IMR-90 (cell line): ENCODE measurements at regions not wholly inside any gene's neighbourhood (a gene's known extent, or its start where the extent isn't known, plus 50 kb on each side); places are given as distances from the start of the nearest gene placed in this dataset.

Source experiments
- ATAC-seq: fragments of 200-7000 bp; cut with Tn5 transposase; 2 replicates; pipeline ENCODE4 v1.9.1; 2020; ENCODE audit warnings: low read depth, mild to moderate bottlenecking, moderate library complexity
- BruUV-seq: library from RNA; stranded (reverse); fragments of 400-500 nt; replicated peaks from 2 replicates; lab custom pipeline; 2021; lab: Mats Ljungman, UMichigan
- CTCF ChIA-PET: fragments of 300-600 bp; formaldehyde crosslinking; extraction: SDS; loops from one replicate; lab custom pipeline; 2021; ENCODE audit warnings: antibody characterized with exemption; lab: Yijun Ruan, JAX
- POLR2A ChIA-PET: fragments of 300-600 bp; sonication (Branson Sonifier 250); formaldehyde crosslinking; loops from one replicate; lab custom pipeline; 2022; ENCODE audit warnings: antibody characterized with exemption; ENCODE audit not compliant: unreplicated experiment; lab: Charles Lee
- DNase-seq: peaks from one replicate; pipeline ENCODE4 v3.0.0; 2013
- H2AFZ ChIP-seq: replicated peaks from 2 replicates; pipeline ENCODE3; 2013; ENCODE audit warnings: low read length, mild to moderate bottlenecking; ENCODE audit not compliant: poor library complexity
- H2AK5ac ChIP-seq: 2 replicates; pipeline ENCODE4 v1.6.1; 2013; ENCODE audit warnings: low read depth, low read length, inconsistent platforms
- H2AK9ac ChIP-seq: replicated peaks from 2 replicates; pipeline ENCODE3; 2013; ENCODE audit warnings: mild to moderate bottlenecking, low read depth, low read length, moderate library complexity; ENCODE audit not compliant: poor library complexity
- H2BK120ac ChIP-seq: 2 replicates; pipeline ENCODE4 v1.6.1; 2013; ENCODE audit warnings: low read depth, low read length, inconsistent platforms
- H2BK15ac ChIP-seq: 3 replicates; pipeline ENCODE4 v1.6.1; 2013; ENCODE audit warnings: low read depth, low read length, inconsistent platforms
- H2BK20ac ChIP-seq: 2 replicates; pipeline ENCODE4 v1.6.1; 2013; ENCODE audit warnings: low read depth, mild to moderate bottlenecking, inconsistent platforms, low read length, moderate library complexity
- H2BK5ac ChIP-seq: 2 replicates; pipeline ENCODE4 v1.6.1; 2013; ENCODE audit warnings: mild to moderate bottlenecking, low read depth, low read length, inconsistent platforms; ENCODE audit not compliant: poor library complexity, severe bottlenecking
- H3K14ac ChIP-seq: replicated peaks from 2 replicates; pipeline ENCODE4 v1.6.1; 2013; ENCODE audit warnings: low read depth, low read length, inconsistent platforms
- H3K18ac ChIP-seq: 2 replicates; pipeline ENCODE4 v1.6.1; 2013; ENCODE audit warnings: low read depth, low read length, control low read depth
- H3K23ac ChIP-seq: 2 replicates; pipeline ENCODE4 v1.6.1; 2013; ENCODE audit warnings: low read depth, low read length, inconsistent platforms
- H3K27ac ChIP-seq: 2 replicates; pipeline ENCODE4 v1.5.1; 2013; ENCODE audit warnings: mild to moderate bottlenecking, control low read depth, low read length; ENCODE audit not compliant: insufficient read depth
- H3K27me3 ChIP-seq: 2 replicates; pipeline ENCODE4 v1.6.1; 2013; ENCODE audit warnings: low read length; ENCODE audit not compliant: control insufficient read depth, insufficient read depth
- H3K36me3 ChIP-seq: 2 replicates; pipeline ENCODE4 v1.6.1; 2013; ENCODE audit warnings: low read length, mixed read lengths; ENCODE audit not compliant: control insufficient read depth, insufficient read depth
- H3K4ac ChIP-seq: 2 replicates; pipeline ENCODE4 v1.6.1; 2013; ENCODE audit warnings: low read depth, low read length, inconsistent platforms
- H3K4me1 ChIP-seq: 2 replicates; pipeline ENCODE4 v1.6.1; 2013; ENCODE audit warnings: low read length, mixed read lengths; ENCODE audit not compliant: control insufficient read depth, insufficient read depth
- H3K4me2 ChIP-seq: 2 replicates; pipeline ENCODE4 v1.6.1; 2013; ENCODE audit warnings: low read depth, mild to moderate bottlenecking, control low read depth, low read length, moderate library complexity
- H3K4me3 ChIP-seq: 2 replicates; pipeline ENCODE4 v1.5.1; 2013; ENCODE audit warnings: low read depth, mild to moderate bottlenecking, control low read depth, low read length, moderate library complexity; ENCODE audit not compliant: insufficient read depth
- H3K56ac ChIP-seq: 2 replicates; pipeline ENCODE4 v1.6.1; 2013; ENCODE audit warnings: low read length, inconsistent platforms; ENCODE audit not compliant: insufficient read depth; ENCODE audit errors: extremely low read depth
- H3K79me1 ChIP-seq, 2 experiments: 2 replicates each; pipeline ENCODE4 v1.6.1; 2013; ENCODE audit warnings: low read length in 2 of 2, inconsistent platforms in 1 of 2, low read depth in 1 of 2
- H3K9ac ChIP-seq: 2 replicates; pipeline ENCODE4 v1.6.1; 2013; ENCODE audit warnings: low read depth, low read length, control low read depth
- H3K9me1 ChIP-seq: 2 replicates; pipeline ENCODE4 v1.6.1; 2013; ENCODE audit warnings: low read length, inconsistent platforms; ENCODE audit not compliant: insufficient read depth
- H3K9me3 ChIP-seq: 2 replicates; pipeline ENCODE4 v1.6.1; 2013; ENCODE audit warnings: low read length; ENCODE audit not compliant: control insufficient read depth, insufficient read depth
- H4K20me1 ChIP-seq: 2 replicates; pipeline ENCODE4 v1.6.1; 2013; ENCODE audit warnings: low read length, inconsistent platforms; ENCODE audit not compliant: insufficient read depth
- H4K5ac ChIP-seq: 2 replicates; pipeline ENCODE4 v1.6.1; 2013; ENCODE audit warnings: mild to moderate bottlenecking, low read depth, low read length, control low read depth
- H4K8ac ChIP-seq, 2 experiments: 2 replicates each; pipeline ENCODE4 v1.6.1; 2013; ENCODE audit warnings: low read depth in 2 of 2, low read length in 2 of 2, control low read depth in 1 of 2, inconsistent platforms in 1 of 2
- H4K91ac ChIP-seq: 2 replicates; pipeline ENCODE4 v1.6.1; 2013; ENCODE audit warnings: low read depth, low read length, inconsistent platforms; ENCODE audit not compliant: insufficient read depth
- BHLHE40 ChIP-seq: fragments of 150-350 bp; IDR thresholded peaks from 2 replicates; pipeline ENCODE4 v1.6.1; 2016; ENCODE audit warnings: mild to moderate bottlenecking, low read depth, low read length
- WGBS, 2 experiments: methylation state at CpG; one replicate each; pipeline versions ENCODE4 v1.1.5 to v1.1.7; 2013; ENCODE audit warnings: missing lambda C conversion rate in 2 of 2; ENCODE audit not compliant: insufficient read length in 1 of 2; ENCODE audit errors: extremely low coverage in 2 of 2; 5-methylcytosine and 5-hydroxymethylcytosine counted together
- dilution Hi-C: fragments of 300-500 bp; cut with HindIII; formaldehyde crosslinking; loops from one replicate; pipeline ENCODE4 v1.14.3; 2018; ENCODE audit warnings: low sequenced_read_pairs; ENCODE audit not compliant: unreplicated experiment
- in situ Hi-C: fragments of 300-500 bp; cut with MboI; formaldehyde crosslinking; loops from 3 replicates; pipeline ENCODE4 v1.14.3; 2019; ENCODE audit warnings: low sequenced_read_pairs, inconsistent platforms, mixed read lengths
- intact Hi-C: fragments of 100-400 bp; cut with micrococcal nuclease; formaldehyde crosslinking; loops from 2 replicates; pipeline ENCODE4 v1.10.0; 2022

GRCh38 chr5:5637173-5637572 lies 214.7 kb downstream of the ICE1 start:
- no peak overlapping the region for H2AK5ac ChIP-seq
- H2AK9ac ChIP-seq = no peak overlapping the region
- BruUV-seq = no TSS peak
- no peak overlapping the region for H2BK120ac ChIP-seq
- no peak overlapping the region for H4K5ac ChIP-seq
- H3K79me1 ChIP-seq = no peaks in the 10 kb centered on the region
- H2BK20ac ChIP-seq = no peak overlapping the region
- intact Hi-C loops (no loop called here), dilution Hi-C loops (no loop called here), in situ Hi-C loops (no loop called here)
- H3K9me1 ChIP-seq = no peaks in the 10 kb centered on the region
- H3K9ac ChIP-seq = no peak overlapping the region
- H2AFZ ChIP-seq = no peak overlapping the region
- H3K4ac ChIP-seq = no peak overlapping the region
- no peak overlapping the region for H3K18ac ChIP-seq
- H3K27ac ChIP-seq = no peak overlapping the region
- peaks cover 9% of the 10 kb centered on the region for H3K9me3 ChIP-seq
- no peaks in the 10 kb centered on the region for H4K20me1 ChIP-seq
- POLR2A ChIA-PET = no interaction called here
- H2BK15ac ChIP-seq = no peak overlapping the region
- H2BK5ac ChIP-seq = no peak overlapping the region
- H3K14ac ChIP-seq = no peak overlapping the region
- H3K4me3 ChIP-seq = no peak overlapping the region
- no peak overlapping the region for H3K4me2 ChIP-seq
- CTCF ChIA-PET = no interaction called here
- DNase-seq (no peak), ATAC-seq (no peak)
- no CpG with 5 or more reads among the region's 2 CpGs for WGBS, 2 experiments
- H4K91ac ChIP-seq = no peak overlapping the region
- no peaks in the 10 kb centered on the region for H3K27me3 ChIP-seq
- H3K36me3 ChIP-seq = no peaks in the 10 kb centered on the region
- H3K4me1 ChIP-seq = no peaks in the 10 kb centered on the region
- no peak overlapping the region for H3K23ac ChIP-seq
- H4K8ac ChIP-seq = no peak overlapping the region
- TF ChIP-seq BHLHE40 = no peak
- H3K56ac ChIP-seq = no peak overlapping the region
